Epithelial cell of esophagus (primary cell): ENCODE measurements at regions not wholly inside any gene's neighbourhood (a gene's known extent, or its start where the extent isn't known, plus 50 kb on each side); places are given as distances from the start of the nearest gene placed in this dataset.
"Not testable (repeated sequence)": the region's sequence is repeated elsewhere in the genome, so short reads cannot be mapped to it uniquely, and the experiment has no call there.

Experiments
- DNase-seq: peaks from one replicate; pipeline ENCODE4 v3.0.0; 2010; ENCODE audit warnings: low read depth
- H3K4me3 ChIP-seq: 2 replicates; pipeline ENCODE4 v1.5.1; 2011; ENCODE audit warnings: mild to moderate bottlenecking, low read length, control low read depth
- CTCF ChIP-seq: IDR thresholded peaks from 2 replicates; pipeline ENCODE4 v1.5.1; 2011; ENCODE audit warnings: low read depth, mild to moderate bottlenecking, low read length, control low read depth, inconsistent platforms; ENCODE audit not compliant: insufficient read depth; ENCODE audit errors: missing control alignments

- no peak for TF ChIP-seq CTCF
- DNase-seq = no peak
- H3K4me3 ChIP-seq = no peak overlapping the region
Measured at GRCh38 chr3:6737630-6738029, 123.3 kb upstream of the GRM7 start.

- no peak for TF ChIP-seq CTCF
- H3K4me3 ChIP-seq = no peak overlapping the region
Measured at GRCh38 chr3:6739288-6739687, 121.6 kb upstream of the GRM7 start.

GRCh38 chr3:6743067-6743720 lies 117.7 kb upstream of the GRM7 start:
- DNase-seq = no peak
- no peak overlapping the region for H3K4me3 ChIP-seq
- no peak for TF ChIP-seq CTCF

More at GRCh38 chr3:6739288-6739687, 121.6 kb upstream of the GRM7 start:
- no peak for DNase-seq

- no peak for TF ChIP-seq CTCF
- no peak for DNase-seq
- no peak overlapping the region for H3K4me3 ChIP-seq
Measured at GRCh38 chr3:6746443-6746842, 114.5 kb upstream of the GRM7 start.

- DNase-seq = no peak
Measured at GRCh38 chr3:6747017-6747416, 113.9 kb upstream of the GRM7 start.

GRCh38 chr3:6750782-6751181 lies 110.1 kb upstream of the GRM7 start:
- no peak overlapping the region for H3K4me3 ChIP-seq
- DNase-seq = no peak
- TF ChIP-seq CTCF = no peak

More at GRCh38 chr3:6747017-6747416, 113.9 kb upstream of the GRM7 start:
- H3K4me3 ChIP-seq = no peak overlapping the region
- TF ChIP-seq CTCF = no peak

GRCh38 chr3:6753536-6753935 lies 107.4 kb upstream of the GRM7 start:
- no peak overlapping the region for H3K4me3 ChIP-seq
- DNase-seq = no peak
- TF ChIP-seq CTCF = no peak

GRCh38 chr3:6769532-6770396 lies 91.2 kb upstream of the GRM7 start:
- not testable (repeated sequence) for H3K4me3 ChIP-seq, DNase-seq
